CD14-positive monocyte (primary cell): ENCODE measurements at regions not wholly inside any gene's neighbourhood (a gene's known extent, or its start where the extent isn't known, plus 50 kb on each side); places are given as distances from the start of the nearest gene placed in this dataset.

ENCODE experiments used
- DNase-seq, 3 donors: peaks; one replicate each; pipeline ENCODE4 v3.0.0-alpha.2; 2011 to 2022
- H2AFZ ChIP-seq: 2 replicates; pipeline ENCODE4 v1.6.0; 2012; ENCODE audit warnings: mild to moderate bottlenecking, low read depth, low read length, inconsistent platforms; ENCODE audit not compliant: insufficient read depth, poor library complexity, severe bottlenecking
- H3K27ac ChIP-seq, 2 donors: 1 replicate in 1 of 2; 2 replicates in 1 of 2; pipeline ENCODE4 v1.5.1; 2012 to 2013; ENCODE audit warnings: low read length in 2 of 2, control low read depth in 1 of 2, inconsistent platforms in 1 of 2, low read depth in 1 of 2, mild to moderate bottlenecking in 1 of 2
- H3K27me3 ChIP-seq, 2 donors: one replicate each; pipeline versions ENCODE4 v1.6.0 to v1.6.1; 2011 to 2013; ENCODE audit warnings: low read length in 2 of 2; ENCODE audit not compliant: control insufficient read depth in 2 of 2, insufficient read depth in 2 of 2
- H3K36me3 ChIP-seq, 2 donors: replicated peaks in 1 of 2; 1 replicate in 1 of 2; 2 replicates in 1 of 2; pipeline versions ENCODE4 v1.5.1 to v1.6.1; 2012 to 2013; ENCODE audit warnings: low read length in 2 of 2, control low read depth in 1 of 2, inconsistent platforms in 1 of 2, mild to moderate bottlenecking in 1 of 2; ENCODE audit not compliant: insufficient read depth in 2 of 2, control insufficient read depth in 1 of 2
- H3K4me1 ChIP-seq, 2 donors: 1 replicate in 1 of 2; 2 replicates in 1 of 2; pipeline versions ENCODE4 v1.5.1 to v1.6.1; 2012 to 2013; ENCODE audit warnings: low read length in 2 of 2, control low read depth in 1 of 2, inconsistent platforms in 1 of 2, mild to moderate bottlenecking in 1 of 2, moderate library complexity in 1 of 2; ENCODE audit not compliant: insufficient read depth in 2 of 2, control insufficient read depth in 1 of 2
- H3K4me2 ChIP-seq: replicated peaks from 2 replicates; pipeline ENCODE3; 2012; ENCODE audit warnings: low read length, moderate library complexity, mild to moderate bottlenecking; ENCODE audit not compliant: poor library complexity, severe bottlenecking; ENCODE audit errors: extremely low read depth
- H3K4me3 ChIP-seq, 3 experiments: fragments of 200-600 bp in 1 of 3; sonication (generic) in 1 of 3; replicated peaks in 1 of 3; 1 replicate in 2 of 3; 2 replicates in 1 of 3; pipeline ENCODE4 v1.5.1; 2011 to 2013; ENCODE audit warnings: low read length in 3 of 3, mild to moderate bottlenecking in 3 of 3, control low read depth in 2 of 3, low read depth in 2 of 3, inconsistent platforms in 1 of 3, moderate library complexity in 1 of 3
- H3K79me2 ChIP-seq: 2 replicates; pipeline ENCODE4 v1.6.0; 2012; ENCODE audit warnings: mild to moderate bottlenecking, control low read depth, inconsistent platforms, low read length, moderate library complexity; ENCODE audit not compliant: insufficient read depth
- H3K9ac ChIP-seq: 2 replicates; pipeline ENCODE4 v1.6.0; 2017; ENCODE audit warnings: low read length, mild to moderate bottlenecking; ENCODE audit not compliant: insufficient read depth, poor library complexity, severe bottlenecking
- H3K9me3 ChIP-seq, 2 donors: replicated peaks in 1 of 2; 1 replicate in 1 of 2; 2 replicates in 1 of 2; pipeline versions ENCODE4 v1.5.1 to v1.6.1; 2012 to 2013; ENCODE audit warnings: low read length in 2 of 2, control low read depth in 1 of 2; ENCODE audit not compliant: control insufficient read depth in 1 of 2, insufficient read depth in 1 of 2
- H4K20me1 ChIP-seq: 2 replicates; pipeline ENCODE4 v1.6.0; 2012; ENCODE audit warnings: mild to moderate bottlenecking, low read length, control low read depth, moderate library complexity; ENCODE audit not compliant: insufficient read depth
- H3K27ac Mint-ChIP-seq, 7 donors: one replicate each; pipeline ENCODE4 v1.8.0; 2020; ENCODE audit warnings: mild to moderate bottlenecking in 7 of 7, mixed read lengths in 7 of 7, moderate library complexity in 6 of 7, inconsistent platforms in 2 of 7
- H3K27me3 Mint-ChIP-seq, 3 donors: one replicate each; pipeline ENCODE4 v1.8.0; 2021 to 2022; ENCODE audit warnings: low read depth in 3 of 3, mild to moderate bottlenecking in 3 of 3, mixed read lengths in 3 of 3, moderate library complexity in 3 of 3, inconsistent platforms in 1 of 3
- H3K36me3 Mint-ChIP-seq, 2 donors: one replicate each; pipeline ENCODE4 v1.8.0; 2020; ENCODE audit warnings: mixed read lengths in 2 of 2, inconsistent platforms in 1 of 2, mild to moderate bottlenecking in 1 of 2
- H3K4me1 Mint-ChIP-seq: one replicate; pipeline ENCODE4 v1.8.0; 2020; ENCODE audit warnings: mild to moderate bottlenecking, mixed read lengths
- H3K4me3 Mint-ChIP-seq, 2 donors: one replicate each; pipeline ENCODE4 v1.8.0; 2020; ENCODE audit warnings: mild to moderate bottlenecking in 2 of 2, mixed read lengths in 2 of 2, moderate library complexity in 1 of 2
- H3K9me3 Mint-ChIP-seq, 7 donors: one replicate each; pipeline ENCODE4 v1.8.0; 2020 to 2022; ENCODE audit warnings: mixed read lengths in 7 of 7, mild to moderate bottlenecking in 6 of 7, moderate library complexity in 6 of 7, inconsistent platforms in 2 of 7
- WGBS: methylation state at CpG from one replicate; pipeline ENCODE4 v1.1.5; 2013; ENCODE audit warnings: missing lambda C conversion rate; ENCODE audit not compliant: insufficient coverage; 5-methylcytosine and 5-hydroxymethylcytosine counted together
- intact Hi-C, 2 donors: fragments of 100-400 bp; cut with micrococcal nuclease; formaldehyde crosslinking; loops; one replicate each; pipeline versions ENCODE4 v1.15.0 to v1.15.1; 2023
- TF ChIP-seq, protein P1 (sequence below): fragments of 200-600 bp; IDR thresholded peaks from one replicate; pipeline ENCODE4 v1.8.0; 2022; ENCODE audit warnings: antibody characterized with exemption, mild to moderate bottlenecking

DNA sequence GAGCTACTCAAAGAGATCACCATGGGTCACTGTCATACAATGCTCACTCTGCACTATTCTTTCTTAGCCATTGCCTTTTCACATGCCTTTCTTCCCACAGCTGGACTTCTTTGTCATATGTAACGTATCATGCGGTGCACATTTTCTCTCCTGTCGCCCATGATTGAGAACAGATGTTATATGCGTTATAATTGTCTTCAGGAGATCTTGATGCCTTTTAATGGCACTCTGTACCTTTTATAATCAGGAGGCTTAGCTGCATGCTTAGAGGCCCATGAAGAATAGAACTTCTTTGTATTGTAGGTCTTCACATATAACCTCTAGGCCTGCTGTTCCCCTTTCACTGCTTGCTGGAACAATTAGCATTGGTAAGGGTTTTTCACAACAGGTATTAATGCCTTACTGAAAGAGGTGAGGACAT lies 436.1 kb downstream of the CDH10 start:
- Mint-ChIP-seq H3K9me3 (peaks cover 0 to 8% (median 2%) of the 10 kb centered on the region in 7 donors), H3K27me3 (no peaks in the 10 kb centered on the region), H3K4me1 (no peaks in the 10 kb centered on the region), H3K4me3 (no peak overlapping the region), H3K27ac (no peak overlapping the region), H3K36me3 (no peaks in the 10 kb centered on the region)
- intact Hi-C loops = no loop called here
- H3K9me3 ChIP-seq = peaks cover 0 to 5% of the 10 kb centered on the region in 2 donors
- H4K20me1 ChIP-seq = no peaks in the 10 kb centered on the region
- no peak overlapping the region for H3K9ac ChIP-seq
- no peak for DNase-seq
- H3K27ac ChIP-seq = no peak overlapping the region
- no peak overlapping the region for H2AFZ ChIP-seq
- no CpG with 5 or more reads among the region's 4 CpGs for WGBS
- H3K27me3 ChIP-seq = no peaks in the 10 kb centered on the region
- TF ChIP-seq, protein P1, sequence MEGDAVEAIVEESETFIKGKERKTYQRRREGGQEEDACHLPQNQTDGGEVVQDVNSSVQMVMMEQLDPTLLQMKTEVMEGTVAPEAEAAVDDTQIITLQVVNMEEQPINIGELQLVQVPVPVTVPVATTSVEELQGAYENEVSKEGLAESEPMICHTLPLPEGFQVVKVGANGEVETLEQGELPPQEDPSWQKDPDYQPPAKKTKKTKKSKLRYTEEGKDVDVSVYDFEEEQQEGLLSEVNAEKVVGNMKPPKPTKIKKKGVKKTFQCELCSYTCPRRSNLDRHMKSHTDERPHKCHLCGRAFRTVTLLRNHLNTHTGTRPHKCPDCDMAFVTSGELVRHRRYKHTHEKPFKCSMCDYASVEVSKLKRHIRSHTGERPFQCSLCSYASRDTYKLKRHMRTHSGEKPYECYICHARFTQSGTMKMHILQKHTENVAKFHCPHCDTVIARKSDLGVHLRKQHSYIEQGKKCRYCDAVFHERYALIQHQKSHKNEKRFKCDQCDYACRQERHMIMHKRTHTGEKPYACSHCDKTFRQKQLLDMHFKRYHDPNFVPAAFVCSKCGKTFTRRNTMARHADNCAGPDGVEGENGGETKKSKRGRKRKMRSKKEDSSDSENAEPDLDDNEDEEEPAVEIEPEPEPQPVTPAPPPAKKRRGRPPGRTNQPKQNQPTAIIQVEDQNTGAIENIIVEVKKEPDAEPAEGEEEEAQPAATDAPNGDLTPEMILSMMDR = no peak
- H3K4me1 ChIP-seq = no peaks in the 10 kb centered on the region
- no peaks in the 10 kb centered on the region for H3K79me2 ChIP-seq
- H3K4me2 ChIP-seq = no peak overlapping the region
- H3K36me3 ChIP-seq = no peaks in the 10 kb centered on the region
- H3K4me3 ChIP-seq = no peak overlapping the region

DNA sequence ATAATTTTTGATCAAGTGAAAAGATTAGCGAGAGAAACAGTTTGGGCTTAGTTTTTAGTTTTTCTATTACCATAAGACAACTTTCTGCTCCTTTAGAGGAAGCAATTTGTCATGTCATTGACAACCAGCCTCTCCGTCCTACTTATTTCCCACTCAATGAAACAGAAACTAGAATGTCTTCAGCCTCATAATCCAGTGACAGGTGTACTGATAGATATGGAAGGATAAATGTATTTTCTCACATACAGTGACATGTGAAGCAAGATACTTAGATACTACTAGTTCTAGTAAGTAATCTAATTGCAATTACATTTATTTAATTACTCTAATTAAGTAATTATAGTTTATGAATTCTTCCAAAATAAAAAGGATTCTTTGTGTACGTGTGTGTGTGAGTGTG lies 429.7 kb downstream of the CDH10 start:
- H3K27me3 Mint-ChIP-seq = peaks cover 0 to 1% (median 0%) of the 10 kb centered on the region in 3 donors
- H3K36me3 Mint-ChIP-seq = no peaks in the 10 kb centered on the region
- H3K4me1 Mint-ChIP-seq = no peaks in the 10 kb centered on the region
- no peak for DNase-seq
- WGBS = no CpG with 5 or more reads among the region's 3 CpGs
- H3K27ac Mint-ChIP-seq = no peak overlapping the region
- Histone ChIP-seq H3K79me2 (no peaks in the 10 kb centered on the region), H2AFZ (no peak overlapping the region), H3K27ac (no peak overlapping the region), H3K27me3 (no peaks in the 10 kb centered on the region), H3K9ac (no peak overlapping the region), H3K4me1 (no peaks in the 10 kb centered on the region), H3K4me3 (no peak overlapping the region), H3K36me3 (no peaks in the 10 kb centered on the region), H3K9me3 (peaks cover 0 to 3% of the 10 kb centered on the region in 2 donors), H3K4me2 (no peak overlapping the region), H4K20me1 (no peaks in the 10 kb centered on the region)
- no peak overlapping the region for H3K4me3 Mint-ChIP-seq
- peaks cover 0 to 7% (median 2%) of the 10 kb centered on the region in 7 donors for H3K9me3 Mint-ChIP-seq
- intact Hi-C loops = no loop called here
- TF ChIP-seq, protein P1 = no peak
